ENCODE measurements at regions not wholly inside any gene's neighbourhood (a gene's known extent, or its start where the extent isn't known, plus 50 kb on each side); places are given as distances from the start of the nearest gene placed in this dataset.
"Not testable (repeated sequence)": the region's sequence is repeated elsewhere in the genome, so short reads cannot be mapped to it uniquely, and the experiment has no call there.

DNA sequence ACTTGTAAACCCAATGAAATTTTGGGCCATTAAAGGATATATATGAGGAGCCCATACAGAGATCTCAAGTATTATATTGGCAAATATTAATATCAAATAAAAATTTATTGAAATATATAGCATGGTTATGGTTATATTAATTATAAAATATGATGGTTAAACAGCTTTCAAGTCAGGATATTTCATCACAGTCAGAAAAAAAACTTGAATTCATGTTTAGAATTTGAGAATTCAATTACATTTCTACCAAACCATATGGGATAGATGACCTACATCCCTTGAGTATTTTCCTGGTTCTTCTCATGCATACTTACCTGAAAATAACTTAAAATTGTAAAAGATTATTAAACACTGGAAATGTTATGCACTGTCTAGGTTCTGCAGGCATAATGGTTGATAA, 956.1 kb upstream of the EDIL3 start:
- no peak overlapping the region for H3K4me3 ChIP-seq (ENCODE audit: low read length)
- no peak for DNase-seq (ENCODE audit: low read depth, low spot score)

DNA sequence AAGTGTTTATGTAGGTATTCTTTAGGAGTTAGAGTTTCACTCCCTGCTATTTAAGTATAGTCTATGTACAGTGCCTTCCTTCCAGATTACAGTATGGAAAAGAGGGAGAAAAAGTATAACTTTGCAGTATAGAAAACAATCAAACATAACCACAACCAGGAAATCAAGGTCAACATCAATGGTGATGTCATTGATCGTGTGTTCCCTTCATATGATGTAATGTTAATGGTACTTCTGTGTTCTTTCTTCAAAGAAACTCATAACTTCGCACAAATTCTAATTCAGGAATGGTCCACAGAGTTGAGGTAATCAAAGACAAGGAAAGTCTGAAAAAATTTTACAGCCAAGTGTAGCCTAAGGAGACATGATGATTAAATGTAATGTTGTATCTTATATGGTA, 961.1 kb upstream of the EDIL3 start:
- H3K4me3 ChIP-seq (ENCODE audit: low read length), result no peak overlapping the region
- no peak for DNase-seq (ENCODE audit: low read depth, low spot score)

DNA sequence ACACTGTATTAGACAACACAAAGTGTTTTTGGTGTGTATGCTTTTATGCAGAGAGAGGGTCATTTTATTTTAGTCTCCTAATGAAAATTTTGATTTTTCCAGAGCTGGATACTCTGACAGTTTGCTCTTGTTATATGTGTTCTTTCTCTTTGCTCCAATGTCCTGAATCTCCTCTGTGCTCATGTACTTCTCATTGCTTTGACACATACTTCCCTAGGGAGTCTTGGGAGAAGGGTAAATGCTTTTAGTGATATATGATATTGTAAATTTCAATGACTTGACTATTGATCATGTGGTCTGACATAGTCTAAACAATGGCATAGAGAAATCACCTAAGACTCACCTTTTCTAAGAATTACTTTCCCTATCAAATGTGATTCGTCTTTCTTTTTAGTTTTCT, 972.6 kb upstream of the EDIL3 start:
- no peak overlapping the region for H3K4me3 ChIP-seq (ENCODE audit: low read length)
- no peak for DNase-seq (ENCODE audit: low read depth, low spot score)

GRCh38 chr5:85375525-85375924, 990.8 kb upstream of the EDIL3 start:
- H3K4me3 ChIP-seq (ENCODE audit: low read length), result no peak overlapping the region
- no peak for DNase-seq (ENCODE audit: low read depth, low spot score)

- DNase-seq (ENCODE audit: low read depth, low spot score), result no peak
Measured at GRCh38 chr5:85388770-85389169, 1004.1 kb upstream of the EDIL3 start.

DNA sequence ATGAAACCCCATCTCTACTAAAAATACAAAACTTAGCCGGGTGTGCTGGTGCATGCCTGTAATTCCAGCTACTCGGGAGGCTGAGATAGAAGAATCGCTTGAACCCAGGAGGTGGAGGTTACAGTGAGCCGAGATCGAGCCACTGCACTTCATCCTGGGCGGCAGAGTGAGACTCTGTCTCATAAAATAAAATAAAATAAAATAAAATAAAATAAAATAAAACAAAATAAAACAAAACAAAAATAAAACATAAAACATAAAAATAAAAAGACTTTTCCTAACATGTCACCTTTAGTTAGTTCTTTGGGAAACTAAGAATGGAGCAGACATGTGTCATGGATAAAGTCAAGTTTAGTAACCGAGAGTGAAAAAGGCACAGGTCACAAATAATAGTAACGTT, 1007.6 kb upstream of the EDIL3 start:
- H3K4me3 ChIP-seq (ENCODE audit: low read length); DNase-seq (ENCODE audit: low read depth, low spot score): not testable (repeated sequence)

More at GRCh38 chr5:85388770-85389169, 1004.1 kb upstream of the EDIL3 start:
- no peak overlapping the region for H3K4me3 ChIP-seq (ENCODE audit: low read length)

DNA sequence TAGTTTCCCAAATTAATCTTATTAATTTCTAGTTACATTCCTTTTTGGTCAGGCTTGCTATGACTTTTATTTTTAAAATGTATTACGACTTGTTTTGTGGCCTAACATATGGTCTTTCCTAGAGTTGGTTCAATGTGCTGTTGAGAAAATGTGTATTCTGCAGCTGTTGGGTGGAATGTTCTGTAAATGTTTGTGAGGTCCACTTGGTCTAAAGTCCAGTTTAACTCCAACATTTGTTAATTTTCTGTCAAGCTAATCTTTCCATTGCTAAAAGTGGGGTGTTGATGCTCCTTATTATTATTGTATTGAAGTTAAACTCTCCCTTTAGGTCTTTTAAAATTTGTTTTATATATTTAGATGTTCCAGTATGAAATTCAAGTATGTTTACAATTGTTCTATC, 1010.8 kb upstream of the EDIL3 start:
- DNase-seq (ENCODE audit: low read depth, low spot score), result no peak
- no peak overlapping the region for H3K4me3 ChIP-seq (ENCODE audit: low read length)

- H3K4me3 ChIP-seq (ENCODE audit: low read length), result no peak overlapping the region
- no peak for DNase-seq (ENCODE audit: low read depth, low spot score)
Measured at GRCh38 chr5:85397451-85397850, 1012.8 kb upstream of the EDIL3 start.

- no peak overlapping the region for H3K4me3 ChIP-seq (ENCODE audit: low read length)
- DNase-seq (ENCODE audit: low read depth, low spot score), result no peak
Measured at GRCh38 chr5:85428426-85428934, 1043.8 kb upstream of the EDIL3 start.

DNA sequence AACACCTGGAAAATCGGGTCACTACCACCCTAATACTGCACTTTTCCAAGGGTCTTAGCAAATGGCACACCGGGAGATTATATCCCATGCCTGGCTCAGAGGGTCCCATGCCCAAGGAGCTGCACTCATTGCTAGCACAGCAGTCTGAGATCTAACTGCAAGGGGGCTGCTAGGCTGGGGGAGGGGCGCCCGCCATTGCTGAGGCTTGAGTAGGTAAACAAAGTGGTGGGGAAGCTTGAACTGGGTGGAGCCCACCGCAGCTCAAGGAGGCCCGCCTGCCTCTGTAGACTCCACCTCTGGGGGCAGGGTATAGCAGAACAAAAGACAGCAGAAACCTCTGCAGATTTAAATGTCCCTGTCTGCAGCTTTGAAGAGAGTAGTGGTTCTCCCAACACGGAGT, 1047.0 kb upstream of the EDIL3 start:
- DNase-seq (ENCODE audit: low read depth, low spot score); H3K4me3 ChIP-seq (ENCODE audit: low read length): not testable (repeated sequence)

GRCh38 chr5:85441156-85441555, 1056.5 kb upstream of the EDIL3 start:
- H3K4me3 ChIP-seq (ENCODE audit: low read length), result no peak overlapping the region
- DNase-seq (ENCODE audit: low read depth, low spot score), result no peak

- DNase-seq (ENCODE audit: low read depth, low spot score), result no peak
- H3K4me3 ChIP-seq (ENCODE audit: low read length), result no peak overlapping the region
Measured at GRCh38 chr5:85441853-85442252, 1057.2 kb upstream of the EDIL3 start.

DNA sequence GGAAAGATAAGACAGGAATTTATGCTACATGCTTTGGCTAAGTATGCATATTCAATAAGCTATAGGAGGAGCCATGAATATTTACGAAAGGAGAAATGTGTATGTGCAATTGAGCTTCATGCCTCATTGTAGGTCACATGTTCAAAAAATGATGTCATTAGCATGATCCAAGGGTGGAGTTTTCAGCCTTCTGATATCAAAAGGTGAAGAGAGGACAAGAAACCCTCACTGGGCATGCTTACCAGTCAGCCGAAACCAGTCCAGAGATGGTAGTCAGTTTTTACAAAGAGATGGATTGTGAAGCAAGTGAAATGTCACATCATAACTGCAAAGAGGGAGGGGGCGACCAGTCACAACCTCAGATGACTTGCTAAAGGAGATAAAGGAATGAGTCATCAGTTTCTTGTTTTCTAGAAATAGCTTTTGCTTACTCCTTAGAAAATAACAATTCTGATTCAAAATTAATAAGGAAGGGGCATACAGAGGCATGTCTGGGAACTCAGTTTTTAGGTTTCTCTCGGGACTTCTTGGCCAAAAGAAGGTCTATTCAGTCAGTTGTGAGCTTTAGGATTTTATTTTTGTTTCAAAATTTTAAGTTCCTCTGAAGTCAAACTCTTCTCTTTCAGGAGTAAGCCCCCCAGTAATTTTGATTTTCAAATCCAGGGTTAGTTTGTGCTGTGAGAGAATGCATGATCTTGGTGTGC, 1067.8 kb upstream of the EDIL3 start:
- no peak overlapping the region for H3K4me3 ChIP-seq (ENCODE audit: low read length)
- DNase-seq (ENCODE audit: low read depth, low spot score), result no peak

- no peak for DNase-seq (ENCODE audit: low read depth, low spot score)
- H3K4me3 ChIP-seq (ENCODE audit: low read length), result no peak overlapping the region
Measured at GRCh38 chr5:85453026-85453349, 1068.3 kb upstream of the EDIL3 start.

DNA sequence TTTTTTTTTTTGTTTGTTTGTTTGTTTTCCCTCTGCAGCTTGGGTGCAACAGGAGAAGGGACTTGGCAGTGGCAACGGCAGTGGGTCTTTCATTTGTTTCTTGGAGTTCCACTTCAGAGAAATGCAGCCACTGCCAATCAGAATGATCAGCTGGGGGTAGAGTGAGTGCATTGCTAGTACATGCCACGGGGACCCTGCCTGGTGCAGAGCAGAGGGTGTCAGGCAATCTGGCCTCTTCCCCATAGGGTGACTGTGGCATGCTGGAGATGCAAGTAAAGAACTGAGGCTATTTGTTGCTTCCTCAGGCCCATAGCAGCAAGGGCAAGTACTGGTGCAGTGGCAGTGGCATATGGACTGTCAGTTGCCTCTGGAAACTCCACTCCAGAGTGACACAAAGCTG, 1073.6 kb upstream of the EDIL3 start:
- H3K4me3 ChIP-seq (ENCODE audit: low read length), result no peak overlapping the region
- no peak for DNase-seq (ENCODE audit: low read depth, low spot score)

- H3K4me3 ChIP-seq (ENCODE audit: low read length), result no peak overlapping the region
- no peak for DNase-seq (ENCODE audit: low read depth, low spot score)
Measured at GRCh38 chr5:85462957-85463356, 1078.3 kb upstream of the EDIL3 start.

DNA sequence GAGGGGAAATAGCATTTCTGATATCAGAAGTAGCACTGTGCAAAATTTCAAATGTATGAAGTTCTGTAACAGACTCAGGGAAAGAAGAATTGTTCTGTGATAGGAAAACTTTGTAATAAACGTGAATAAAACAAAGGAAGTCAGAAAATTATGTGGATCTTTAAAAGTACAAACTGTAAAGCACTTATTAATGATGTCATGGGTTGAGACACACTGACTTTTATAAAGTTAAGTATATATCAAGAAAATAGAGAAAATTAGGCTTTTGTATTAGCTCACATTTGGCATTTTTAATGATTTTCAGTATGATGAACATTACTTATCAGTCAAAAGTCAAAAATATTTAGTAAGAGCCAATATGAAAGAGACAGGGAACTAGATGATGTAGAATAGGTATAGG, 1081.7 kb upstream of the EDIL3 start:
- no peak overlapping the region for H3K4me3 ChIP-seq (ENCODE audit: low read length)
- DNase-seq (ENCODE audit: low read depth, low spot score), result no peak

DNA sequence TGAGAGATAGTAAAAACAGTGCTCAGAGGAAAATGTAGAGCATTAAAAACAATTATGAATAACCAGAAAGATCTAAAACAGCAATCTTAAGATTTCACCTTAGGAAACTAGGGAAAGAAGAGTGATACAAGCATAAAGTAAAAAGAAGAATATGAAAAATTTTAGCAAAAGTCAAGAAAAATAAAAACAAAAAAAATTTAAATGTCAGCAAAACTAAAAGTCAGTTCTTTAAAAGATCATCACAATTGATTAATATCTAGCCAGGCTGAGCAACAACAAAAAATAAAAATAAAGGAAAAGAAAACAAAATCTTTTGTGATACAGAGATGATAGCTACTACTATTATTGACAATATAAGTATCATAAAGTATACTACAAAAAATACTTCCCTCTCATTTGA, 1088.1 kb upstream of the EDIL3 start:
- DNase-seq (ENCODE audit: low read depth, low spot score), result no peak
- no peak overlapping the region for H3K4me3 ChIP-seq (ENCODE audit: low read length)

GRCh38 chr5:85475151-85475550, 1090.5 kb upstream of the EDIL3 start:
- H3K4me3 ChIP-seq (ENCODE audit: low read length); DNase-seq (ENCODE audit: low read depth, low spot score): not testable (repeated sequence)

GRCh38 chr5:85476617-85477016, 1091.9 kb upstream of the EDIL3 start:
- DNase-seq (ENCODE audit: low read depth, low spot score), result no peak
- H3K4me3 ChIP-seq (ENCODE audit: low read length), result no peak overlapping the region

DNA sequence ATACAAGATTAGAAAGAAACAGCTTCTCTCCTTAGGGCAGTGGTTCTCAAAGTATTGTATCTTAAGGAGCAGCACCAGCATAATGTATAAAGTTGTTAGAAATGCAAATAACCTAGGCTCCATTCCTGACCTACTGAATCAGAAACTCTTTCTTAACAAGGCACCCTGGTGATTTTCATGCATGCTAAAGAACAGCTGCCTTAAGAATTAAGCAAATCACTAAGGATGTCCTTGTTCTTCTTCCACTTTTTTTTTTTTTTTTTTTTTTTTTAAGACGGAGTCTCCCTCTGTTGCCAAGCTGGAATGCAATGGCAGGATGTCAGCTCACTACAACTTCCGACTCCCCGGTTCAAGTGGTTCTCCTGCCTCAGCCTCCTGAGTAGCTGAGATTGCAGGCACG, 1095.2 kb upstream of the EDIL3 start:
- H3K4me3 ChIP-seq (ENCODE audit: low read length), result no peak overlapping the region
- DNase-seq (ENCODE audit: low read depth, low spot score), result no peak
